Transverse colon (tissue), 4 donors: ENCODE measurements at regions not wholly inside any gene's neighbourhood (a gene's known extent, or its start where the extent isn't known, plus 50 kb on each side); places are given as distances from the start of the nearest gene placed in this dataset.
"Not testable (repeated sequence)": the region's sequence is repeated elsewhere in the genome, so short reads cannot be mapped to it uniquely, and the experiment has no call there.

Experiments
- DNase-seq: peaks from one replicate; pipeline ENCODE4 v3.0.0-alpha.2; 2019
- H3K27ac ChIP-seq, 4 donors: fragments of 200-600 bp; sonication (generic); 2 replicates each; pipeline ENCODE4 v1.5.1; 2016 to 2018; ENCODE audit warnings: inconsistent platforms in 4 of 4
- H3K27me3 ChIP-seq: fragments of 200-600 bp; sonication (generic); 2 replicates; pipeline ENCODE4 v1.5.1; 2017; ENCODE audit warnings: inconsistent platforms
- H3K36me3 ChIP-seq, 4 donors: fragments of 200-600 bp; sonication (generic); 2 replicates each; pipeline ENCODE4 v1.5.1; 2017 to 2019; ENCODE audit warnings: inconsistent platforms in 4 of 4
- H3K4me1 ChIP-seq, 4 donors: fragments of 200-600 bp; sonication (generic); 2 replicates each; pipeline ENCODE4 v1.5.1; 2017 to 2020; ENCODE audit warnings: inconsistent platforms in 4 of 4
- H3K4me3 ChIP-seq, 4 donors: fragments of 200-600 bp; sonication (generic); 1 replicate in 1 of 4; 2 replicates in 3 of 4; pipeline versions ENCODE4 v1.5.1 to v1.6.1; 2017 to 2019; ENCODE audit warnings: inconsistent platforms in 4 of 4
- H3K9me3 ChIP-seq, 2 donors: fragments of 200-600 bp; sonication (generic); 2 replicates each; pipeline ENCODE4 v1.5.1; 2017 to 2019; ENCODE audit warnings: inconsistent platforms in 2 of 2
- CTCF ChIP-seq, 5 experiments: fragments of 200-600 bp in 3 of 5; fragments of 450-650 bp in 2 of 5; sonication (generic) in 3 of 5; IDR thresholded peaks; 1 replicate in 2 of 5; 2 replicates in 3 of 5; pipeline ENCODE4 v1.5.1; 2016 to 2017; ENCODE audit warnings: antibody characterized with exemption in 5 of 5, inconsistent platforms in 3 of 5, mild to moderate bottlenecking in 2 of 5, moderate library complexity in 1 of 5
- EP300 ChIP-seq: sonication (generic); formaldehyde crosslinking; IDR thresholded peaks from one replicate; pipeline ENCODE4 v1.6.1; 2017; ENCODE audit warnings: antibody characterized with exemption, low read depth
- POLR2A ChIP-seq: fragments of 450-650 bp; IDR thresholded peaks from one replicate; pipeline ENCODE4 v1.6.1; 2016; ENCODE audit warnings: antibody characterized with exemption, mild to moderate bottlenecking, moderate library complexity
- POLR2AphosphoS5 ChIP-seq, 3 donors: sonication (generic); formaldehyde crosslinking; IDR thresholded peaks; one replicate each; pipeline ENCODE4 v1.6.1; 2016; ENCODE audit warnings: antibody characterized with exemption in 3 of 3
- WGBS, 2 donors: methylation state at CpG; one replicate each; pipeline ENCODE4 v1.1.5; 2018; ENCODE audit warnings: low coverage in 1 of 2; 5-methylcytosine and 5-hydroxymethylcytosine counted together
- in situ Hi-C, 4 donors: fragments of 200-750 bp; cut with MboI; loops; one replicate each; pipeline versions ENCODE4 v1.15.0 to v1.15.1; 2017; ENCODE audit warnings: low sequenced_read_pairs in 3 of 4, low pct_ligation_motif_present in 1 of 4, low pct_unique_long_range_greater_than_20kb in 1 of 4
- intact Hi-C: fragments of 100-400 bp; cut with DNase I; formaldehyde crosslinking; loops from one replicate; pipeline ENCODE4 v1.15.1; 2023; ENCODE audit warnings: low total_unique reads

GRCh38 chr20:30499123-30499522 lies 758.3 kb upstream of the DEFB115 start:
- in situ Hi-C loops (no loop called here), intact Hi-C loops (no loop called here)
- Histone ChIP-seq H3K27me3 (no peaks in the 10 kb centered on the region), H3K9me3 (no peaks in the 10 kb centered on the region), H3K4me3 (no peak overlapping the region), H3K36me3 (no peaks in the 10 kb centered on the region), H3K27ac (no peak overlapping the region), H3K4me1 (peaks cover 0 to 6% (median 0%) of the 10 kb centered on the region in 4 donors)
- TF ChIP-seq POLR2AphosphoS5 (IDR thresholded peaks at IDR 0.05) = no peak
- no peak for TF ChIP-seq CTCF (IDR thresholded peaks at IDR 0.05)
- TF ChIP-seq POLR2A = no peak
- no peak for TF ChIP-seq EP300
- DNase-seq = no peak
- WGBS, 2 donors = 0 to 83% methylated on average over 1 of the region's 1 CpG

- H3K4me3 ChIP-seq, H3K27ac ChIP-seq, intact Hi-C loops, H3K27me3 ChIP-seq, H3K36me3 ChIP-seq, DNase-seq, in situ Hi-C loops, H3K4me1 ChIP-seq, H3K9me3 ChIP-seq: not testable (repeated sequence)
- WGBS, 2 donors = 35 to 67% methylated on average over 19 to 23 of the region's 26 CpGs
Measured at GRCh38 chr20:30499716-30500446, 757.6 kb upstream of the DEFB115 start.

- H3K36me3 ChIP-seq, H3K4me3 ChIP-seq, intact Hi-C loops, in situ Hi-C loops, H3K27ac ChIP-seq, H3K27me3 ChIP-seq, H3K4me1 ChIP-seq, DNase-seq, H3K9me3 ChIP-seq: not testable (repeated sequence)
- 14 to 64% methylated on average over 11 of the region's 11 CpGs for WGBS, 2 donors
- peak in 4 of 5 experiments; percentile 33 to 43 (median 42) for TF ChIP-seq CTCF (IDR thresholded peaks at IDR 0.05)
Measured at GRCh38 chr20:30500447-30500820, 757.0 kb upstream of the DEFB115 start.

- no peaks in the 10 kb centered on the region for H3K9me3 ChIP-seq
- no peak overlapping the region for H3K4me3 ChIP-seq
- intact Hi-C loops = no loop called here
- in situ Hi-C loops = no loop called here
- no peak for TF ChIP-seq CTCF (IDR thresholded peaks at IDR 0.05)
- TF ChIP-seq POLR2AphosphoS5 (IDR thresholded peaks at IDR 0.05) = no peak
- no peak for TF ChIP-seq POLR2A
- no peak for TF ChIP-seq EP300
- no peak overlapping the region for H3K27ac ChIP-seq
- 83 to 87% methylated on average over 1 to 23 of the region's 23 CpGs for WGBS, 2 donors
- no peaks in the 10 kb centered on the region for H3K27me3 ChIP-seq
- peaks cover 0 to 6% (median 0%) of the 10 kb centered on the region in 4 donors for H3K4me1 ChIP-seq
- DNase-seq = no peak
- H3K36me3 ChIP-seq = no peaks in the 10 kb centered on the region
Measured at GRCh38 chr20:30500829-30501440, 756.5 kb upstream of the DEFB115 start.

GRCh38 chr20:30502670-30503069 lies 754.8 kb upstream of the DEFB115 start:
- no peaks in the 10 kb centered on the region for H3K9me3 ChIP-seq
- no peaks in the 10 kb centered on the region for H3K27me3 ChIP-seq
- no peaks in the 10 kb centered on the region for H3K36me3 ChIP-seq
- TF ChIP-seq EP300 = no peak
- TF ChIP-seq POLR2A = no peak
- no peak for TF ChIP-seq POLR2AphosphoS5 (IDR thresholded peaks at IDR 0.05)
- in situ Hi-C loops (no loop called here), intact Hi-C loops (no loop called here)
- H3K4me3 ChIP-seq = no peak overlapping the region
- DNase-seq = no peak
- no peak overlapping the region for H3K27ac ChIP-seq
- peaks cover 0 to 6% (median 0%) of the 10 kb centered on the region in 4 donors for H3K4me1 ChIP-seq

- intact Hi-C loops, H3K4me1 ChIP-seq, H3K27ac ChIP-seq, H3K36me3 ChIP-seq, DNase-seq, in situ Hi-C loops, H3K4me3 ChIP-seq, H3K9me3 ChIP-seq, H3K27me3 ChIP-seq: not testable (repeated sequence)
- 71 to 73% methylated on average over 1 of the region's 1 CpG for WGBS, 2 donors
Measured at GRCh38 chr20:30503204-30503603, 754.3 kb upstream of the DEFB115 start.
